ENCODE measurements at regions not wholly inside any gene's neighbourhood (a gene's known extent, or its start where the extent isn't known, plus 50 kb on each side); places are given as distances from the start of the nearest gene placed in this dataset.

GRCh38 chr4:133355633-133356032 lies 206.5 kb downstream of the PCDH10 start:
- Histone ChIP-seq H3K36me3 (no peaks in the 10 kb centered on the region), H3K4me3 (no peak overlapping the region), H3K27me3 (no peaks in the 10 kb centered on the region), H3K27ac (no peak overlapping the region), H3K9me3 (no peaks in the 10 kb centered on the region), H3K4me1 (no peaks in the 10 kb centered on the region)
- no peak for ATAC-seq (ENCODE audit: low FRiP score in 2 of 2)
- TF ChIP-seq, protein P1, sequence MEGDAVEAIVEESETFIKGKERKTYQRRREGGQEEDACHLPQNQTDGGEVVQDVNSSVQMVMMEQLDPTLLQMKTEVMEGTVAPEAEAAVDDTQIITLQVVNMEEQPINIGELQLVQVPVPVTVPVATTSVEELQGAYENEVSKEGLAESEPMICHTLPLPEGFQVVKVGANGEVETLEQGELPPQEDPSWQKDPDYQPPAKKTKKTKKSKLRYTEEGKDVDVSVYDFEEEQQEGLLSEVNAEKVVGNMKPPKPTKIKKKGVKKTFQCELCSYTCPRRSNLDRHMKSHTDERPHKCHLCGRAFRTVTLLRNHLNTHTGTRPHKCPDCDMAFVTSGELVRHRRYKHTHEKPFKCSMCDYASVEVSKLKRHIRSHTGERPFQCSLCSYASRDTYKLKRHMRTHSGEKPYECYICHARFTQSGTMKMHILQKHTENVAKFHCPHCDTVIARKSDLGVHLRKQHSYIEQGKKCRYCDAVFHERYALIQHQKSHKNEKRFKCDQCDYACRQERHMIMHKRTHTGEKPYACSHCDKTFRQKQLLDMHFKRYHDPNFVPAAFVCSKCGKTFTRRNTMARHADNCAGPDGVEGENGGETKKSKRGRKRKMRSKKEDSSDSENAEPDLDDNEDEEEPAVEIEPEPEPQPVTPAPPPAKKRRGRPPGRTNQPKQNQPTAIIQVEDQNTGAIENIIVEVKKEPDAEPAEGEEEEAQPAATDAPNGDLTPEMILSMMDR (IDR thresholded peaks at IDR 0.05), result no peak
- TF ChIP-seq POLR2AphosphoS5 (IDR thresholded peaks at IDR 0.05) (no peak), EP300 (IDR thresholded peaks at IDR 0.05) (no peak), POLR2A (IDR thresholded peaks at IDR 0.05) (no peak)
- 68 to 73% methylated on average over 3 of the region's 3 CpGs for WGBS, 2 donors
- peak in 1 of 2 donors; percentile 21 for DNase-seq

DNA sequence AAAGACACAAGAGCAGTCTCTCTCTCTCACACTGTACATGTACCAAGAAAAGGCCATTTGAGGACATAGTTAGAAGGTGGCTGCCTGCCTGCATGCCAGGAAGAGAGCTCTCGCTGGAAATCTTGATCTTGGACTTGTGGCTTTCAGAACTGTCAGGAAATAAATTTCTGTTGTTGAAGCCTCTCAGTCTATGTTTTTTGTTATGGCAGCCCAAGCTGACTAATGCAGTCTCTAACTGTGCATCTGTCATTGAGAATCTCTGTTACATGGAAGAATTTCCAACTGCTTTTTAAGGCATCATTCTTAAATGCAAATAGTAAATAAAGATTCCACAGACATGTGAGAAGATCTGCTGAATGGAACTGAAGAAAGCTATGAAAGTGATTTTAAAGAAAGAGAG lies 198.3 kb downstream of the PCDH10 start:
- H3K27me3 ChIP-seq, result no peaks in the 10 kb centered on the region
- no peaks in the 10 kb centered on the region for H3K4me1 ChIP-seq
- no peaks in the 10 kb centered on the region for H3K36me3 ChIP-seq
- no peak for ATAC-seq (ENCODE audit: low FRiP score in 2 of 2)
- H3K27ac ChIP-seq, result no peak overlapping the region
- no peaks in the 10 kb centered on the region for H3K9me3 ChIP-seq
- no peak for TF ChIP-seq POLR2AphosphoS5 (IDR thresholded peaks at IDR 0.05)
- no peak for TF ChIP-seq POLR2A (IDR thresholded peaks at IDR 0.05)
- TF ChIP-seq, protein P1 (IDR thresholded peaks at IDR 0.05), result no peak
- no peak for TF ChIP-seq EP300 (IDR thresholded peaks at IDR 0.05)
- no peak overlapping the region for H3K4me3 ChIP-seq
- 43 to 65% methylated on average over 1 of the region's 1 CpG for WGBS, 2 donors
- DNase-seq, result no peak

DNA sequence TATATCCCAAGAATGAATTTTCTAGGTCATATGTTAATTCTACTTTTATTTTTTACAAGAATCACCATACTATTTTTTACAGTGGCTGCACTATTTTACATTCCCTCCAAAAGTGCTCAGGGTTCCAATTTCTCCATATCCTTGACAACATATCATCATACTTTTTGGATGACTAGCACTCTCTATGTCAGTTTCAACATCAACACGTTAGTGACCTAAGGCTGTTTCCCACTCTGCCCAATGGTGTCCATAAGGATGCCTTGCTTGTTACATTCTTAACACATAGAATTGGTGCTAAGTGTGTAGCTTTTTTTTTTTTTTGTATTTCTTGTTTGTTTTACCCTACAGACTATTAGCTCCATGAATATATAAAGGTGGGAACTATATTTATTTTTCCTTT lies 175.4 kb downstream of the PCDH10 start:
- TF ChIP-seq POLR2A (IDR thresholded peaks at IDR 0.05), result no peak
- TF ChIP-seq POLR2AphosphoS5 (IDR thresholded peaks at IDR 0.05), result no peak
- no peak for TF ChIP-seq EP300 (IDR thresholded peaks at IDR 0.05)
- TF ChIP-seq, protein P1 (IDR thresholded peaks at IDR 0.05), result no peak
- H3K9me3 ChIP-seq, result no peaks in the 10 kb centered on the region
- no peak overlapping the region for H3K4me3 ChIP-seq
- WGBS, 2 donors, result 87 to 88% methylated on average over 1 of the region's 1 CpG
- H3K27me3 ChIP-seq, result no peaks in the 10 kb centered on the region
- no peak for DNase-seq
- no peak for ATAC-seq (ENCODE audit: low FRiP score in 2 of 2)
- H3K27ac ChIP-seq, result no peak overlapping the region
- no peaks in the 10 kb centered on the region for H3K36me3 ChIP-seq
- H3K4me1 ChIP-seq, result no peaks in the 10 kb centered on the region

DNA sequence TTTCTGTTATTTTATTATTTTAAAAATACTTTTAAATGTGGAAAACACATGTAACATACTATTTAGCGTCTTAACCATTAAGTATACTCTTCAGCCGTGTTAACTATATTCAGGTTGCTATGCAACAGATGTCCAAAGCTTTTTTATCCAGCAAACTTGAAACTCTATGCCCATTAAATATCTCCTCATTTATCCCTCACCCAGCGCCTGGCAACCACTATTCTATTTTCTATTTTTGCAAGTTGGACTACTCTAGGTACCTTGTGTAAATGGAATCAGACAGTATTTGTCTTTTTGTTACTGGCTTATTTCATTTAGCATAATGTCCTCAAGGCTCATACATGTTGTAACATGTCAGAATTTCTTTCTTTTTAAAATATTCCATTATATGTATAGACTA lies 174.6 kb downstream of the PCDH10 start:
- H3K4me1 ChIP-seq, result no peaks in the 10 kb centered on the region
- no peaks in the 10 kb centered on the region for H3K27me3 ChIP-seq
- H3K27ac ChIP-seq, result no peak overlapping the region
- H3K36me3 ChIP-seq, result no peaks in the 10 kb centered on the region
- H3K4me3 ChIP-seq, result no peak overlapping the region
- DNase-seq (no peak), ATAC-seq (ENCODE audit: low FRiP score in 2 of 2) (no peak)
- no peaks in the 10 kb centered on the region for H3K9me3 ChIP-seq
- 91% methylated on average over 3 of the region's 3 CpGs for WGBS, 2 donors
- TF ChIP-seq POLR2A (IDR thresholded peaks at IDR 0.05), result no peak
- TF ChIP-seq POLR2AphosphoS5 (IDR thresholded peaks at IDR 0.05), result no peak
- no peak for TF ChIP-seq EP300 (IDR thresholded peaks at IDR 0.05)
- TF ChIP-seq, protein P1 (IDR thresholded peaks at IDR 0.05), result no peak

DNA sequence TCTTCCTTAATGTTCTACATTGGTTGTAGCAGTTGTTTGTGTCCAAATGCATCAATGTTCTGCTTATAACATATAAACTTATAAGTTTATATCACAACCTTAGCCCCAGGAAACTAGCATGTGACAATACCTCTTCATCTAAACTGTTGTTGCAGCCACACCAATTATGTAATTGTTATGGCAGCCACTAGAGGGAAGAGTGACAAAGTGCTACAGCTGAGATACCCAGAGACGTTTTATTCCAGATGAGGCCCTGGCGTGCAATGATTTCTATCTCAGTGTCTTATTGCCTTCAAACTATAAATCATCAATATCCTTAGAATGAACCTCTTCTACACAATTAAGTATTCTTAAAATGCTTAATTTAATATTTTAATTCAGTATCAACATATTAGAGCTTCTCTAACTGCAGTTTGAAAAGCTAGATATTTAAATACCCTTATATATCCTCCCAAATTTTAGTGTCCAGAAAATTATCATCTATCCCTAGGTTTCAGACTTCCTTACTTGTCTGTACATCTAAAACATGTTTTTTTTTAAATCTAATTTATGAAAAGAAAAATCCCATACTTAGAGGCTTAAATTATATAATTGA lies 171.6 kb downstream of the PCDH10 start:
- ATAC-seq (ENCODE audit: low FRiP score in 2 of 2) (no peak), DNase-seq (no peak)
- WGBS, 2 donors, result 11 to 18% methylated on average over 2 of the region's 2 CpGs
- H3K4me3 ChIP-seq, result no peak overlapping the region
- H3K9me3 ChIP-seq, result no peaks in the 10 kb centered on the region
- no peaks in the 10 kb centered on the region for H3K4me1 ChIP-seq
- TF ChIP-seq EP300 (IDR thresholded peaks at IDR 0.05), result no peak
- TF ChIP-seq, protein P1 (IDR thresholded peaks at IDR 0.05), result peak in 3 of 6 experiments; percentile 20 to 34 (median 25)
- no peak overlapping the region for H3K27ac ChIP-seq
- no peaks in the 10 kb centered on the region for H3K36me3 ChIP-seq
- H3K27me3 ChIP-seq, result no peaks in the 10 kb centered on the region

All from upper lobe of left lung (tissue), 6 donors.